NCI-H82 (cell line): ENCODE measurements at regions not wholly inside any gene's neighbourhood (a gene's known extent, or its start where the extent isn't known, plus 50 kb on each side); places are given as distances from the start of the nearest gene placed in this dataset.

ENCODE experiments used
- DNase-seq: peaks from one replicate; lab custom pipeline; 2025; lab: John Stamatoyannopoulos, UW

DNA sequence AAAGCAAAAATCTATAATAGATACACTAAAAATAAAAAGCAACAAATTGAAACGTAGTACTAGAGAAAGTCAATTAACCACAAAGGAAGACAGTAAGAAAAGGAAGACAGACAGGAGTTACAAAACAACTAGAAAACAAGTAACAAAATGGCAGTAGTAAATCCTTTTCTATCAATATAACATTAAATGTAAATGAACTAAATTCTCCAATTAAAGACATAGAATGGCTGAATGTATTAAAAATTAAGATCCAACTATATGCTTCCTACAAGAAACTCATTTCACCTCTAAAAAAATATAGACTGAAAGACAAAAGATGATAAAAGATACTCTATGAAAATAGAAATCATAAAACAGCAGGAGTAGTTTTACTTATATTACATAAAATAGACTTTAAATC lies 79.1 kb downstream of the CTH start:
- no peak for DNase-seq

DNA sequence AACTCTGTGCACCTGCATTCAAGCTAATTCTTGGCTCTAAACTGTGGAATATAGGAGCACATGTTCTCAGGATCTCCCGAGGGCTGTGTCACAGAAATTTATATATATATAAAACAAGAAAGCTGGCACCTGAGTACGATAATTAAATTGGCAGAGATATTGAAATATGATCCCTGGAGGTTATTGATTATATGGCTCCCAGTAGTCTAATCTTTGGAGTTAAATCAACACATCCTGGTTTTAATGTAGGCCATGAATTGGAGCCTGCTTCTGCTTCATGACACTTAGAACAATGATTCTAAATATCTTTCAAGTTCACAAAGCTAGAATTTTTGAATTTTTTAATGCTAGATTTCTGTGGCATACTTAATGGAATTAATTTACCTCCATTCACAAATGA lies 84.3 kb downstream of the CTH start:
- DNase-seq = no peak

DNA sequence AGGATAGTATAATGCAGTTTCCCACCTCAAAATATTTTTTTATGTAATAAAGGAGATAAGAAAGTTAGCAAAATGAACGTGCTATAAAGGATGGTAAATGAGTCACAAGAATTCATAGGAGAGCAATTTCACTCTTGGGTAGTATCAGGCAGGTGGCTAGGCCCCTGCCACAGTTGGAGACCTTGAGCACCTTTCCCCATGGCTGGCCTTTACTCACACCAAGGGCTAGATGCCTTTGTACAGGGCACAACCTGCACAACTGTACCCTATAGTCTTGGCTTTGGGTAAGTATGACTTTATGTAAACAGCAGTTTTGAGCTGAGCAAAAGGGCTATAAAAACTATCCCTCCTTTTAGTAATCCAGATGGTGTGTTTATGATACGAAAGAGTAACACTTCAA lies 85.1 kb downstream of the CTH start:
- DNase-seq = no peak

DNA sequence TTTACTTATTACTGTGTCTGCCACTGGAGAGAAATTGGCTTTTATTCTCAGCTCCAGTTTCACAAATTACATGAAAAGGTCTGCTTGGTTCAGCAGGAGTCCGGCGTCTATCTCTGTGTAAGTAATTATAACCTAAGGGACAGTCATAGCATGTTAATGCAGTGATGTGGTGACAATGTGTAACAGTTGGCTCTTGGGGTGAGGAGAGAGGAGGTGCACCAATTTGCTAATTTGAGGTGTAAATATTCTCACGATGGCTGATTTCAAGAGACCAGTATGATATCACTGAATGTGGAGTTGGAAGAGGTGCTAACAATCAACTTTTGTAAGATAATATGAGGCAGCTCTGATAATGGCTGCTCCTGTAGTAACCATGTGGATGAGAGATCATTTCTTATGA lies 86.1 kb downstream of the CTH start:
- DNase-seq = no peak

DNA sequence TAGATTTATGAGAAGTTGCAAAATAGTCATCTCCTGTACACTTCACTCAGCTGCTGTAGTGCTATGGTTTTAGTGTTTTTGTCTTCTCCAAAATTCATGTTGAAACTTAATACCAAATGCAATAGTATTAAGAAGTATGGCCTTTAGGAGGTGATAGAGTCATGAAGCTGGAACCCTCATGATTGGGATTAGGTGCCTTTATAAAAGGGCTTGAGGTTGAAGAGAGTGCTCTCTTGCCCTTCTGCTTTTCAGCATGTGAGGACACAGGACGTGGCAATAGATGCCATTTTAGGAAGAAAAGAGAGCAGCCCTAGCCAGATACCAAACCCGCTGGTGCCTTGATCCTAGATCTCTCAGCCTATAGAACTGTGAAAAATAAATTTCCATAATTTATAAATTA lies 87.6 kb downstream of the CTH start:
- no peak for DNase-seq

DNA sequence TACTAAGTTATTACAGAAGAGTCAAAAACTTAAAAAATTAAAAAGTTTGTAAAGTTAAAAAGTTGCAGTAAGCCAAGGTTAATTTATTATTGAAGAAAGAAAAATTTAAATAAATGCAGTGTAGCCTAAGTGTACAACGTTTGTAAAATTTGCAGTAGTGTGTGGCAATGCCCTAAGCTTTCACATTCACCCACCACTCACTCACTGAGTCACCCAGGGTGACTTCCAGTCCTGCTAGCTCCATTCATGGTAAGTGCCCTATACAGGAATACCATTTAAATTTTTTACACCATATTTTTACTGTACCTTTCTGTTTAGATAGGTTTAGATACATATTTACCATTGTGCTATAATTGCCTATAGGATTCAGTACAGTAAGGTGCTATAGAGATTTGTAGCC lies 88.6 kb downstream of the CTH start:
- DNase-seq = no peak

DNA sequence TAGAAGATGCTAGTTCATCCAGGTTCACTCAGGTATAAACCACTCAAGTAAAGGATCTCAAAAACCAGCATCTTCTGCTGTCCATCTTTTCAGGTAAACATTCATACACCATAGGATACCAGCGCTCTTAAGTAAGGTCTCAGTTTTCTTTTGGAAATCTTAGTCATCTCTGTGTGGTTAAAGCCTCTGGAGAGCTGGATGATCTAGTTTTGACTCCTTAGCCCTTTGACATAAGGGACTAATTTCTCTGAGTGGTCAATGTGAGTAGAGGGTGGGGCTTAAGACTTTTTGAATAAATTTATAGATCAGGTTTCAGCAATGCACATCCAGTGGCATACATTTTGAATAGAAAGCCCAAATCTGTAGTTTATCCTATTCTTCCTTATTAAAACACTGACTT lies 92.3 kb downstream of the CTH start:
- no peak for DNase-seq

DNA sequence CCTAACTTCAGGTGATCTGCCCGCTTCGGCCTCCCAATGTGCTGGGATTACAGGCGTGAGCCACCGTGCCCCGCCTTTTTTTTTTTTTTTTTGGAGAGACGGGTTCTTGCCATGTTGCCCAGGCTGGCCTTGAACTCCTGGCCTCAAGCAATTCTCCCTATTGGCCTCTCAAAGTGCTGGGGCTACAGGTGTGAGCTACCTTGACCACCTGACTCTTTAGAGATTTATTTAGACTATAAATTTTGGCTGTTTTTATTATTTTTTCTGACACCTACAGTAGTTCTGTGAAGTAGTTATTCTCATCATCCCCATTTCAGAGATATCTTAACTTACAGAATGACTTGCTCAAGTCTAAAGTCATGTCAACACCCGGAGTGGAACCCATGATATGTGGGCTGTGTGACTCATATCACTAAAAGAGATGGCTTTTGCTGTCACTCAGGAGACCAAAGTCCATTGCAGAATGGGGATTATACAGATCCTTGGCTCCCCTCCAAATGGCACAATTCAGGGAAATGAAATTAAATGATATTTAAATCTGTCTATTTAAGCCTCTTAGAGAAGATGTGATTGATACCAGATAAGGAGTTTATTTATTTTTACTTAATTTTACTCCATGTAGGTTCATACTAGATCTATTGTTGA lies 93.2 kb downstream of the CTH start:
- DNase-seq = peak; percentile 92

DNA sequence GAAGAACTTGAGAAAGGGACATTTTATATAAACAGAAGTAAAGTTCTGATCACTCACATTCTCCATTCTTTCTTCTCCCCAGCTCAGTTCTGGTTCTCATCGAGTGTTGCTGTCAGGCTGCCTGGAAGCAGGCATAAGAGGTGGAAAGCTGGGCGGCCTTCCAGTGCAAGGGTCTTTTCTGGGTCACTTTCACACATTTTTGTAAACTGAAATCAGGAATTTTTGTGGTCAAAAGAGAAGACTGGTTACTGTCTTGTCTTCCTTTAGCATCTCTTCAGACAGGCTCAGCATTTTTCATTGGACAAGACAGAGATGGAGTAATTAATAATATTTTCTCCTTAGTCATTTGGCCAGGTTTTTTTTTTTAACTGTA lies 93.7 kb downstream of the CTH start:
- peak; percentile 73 for DNase-seq

DNA sequence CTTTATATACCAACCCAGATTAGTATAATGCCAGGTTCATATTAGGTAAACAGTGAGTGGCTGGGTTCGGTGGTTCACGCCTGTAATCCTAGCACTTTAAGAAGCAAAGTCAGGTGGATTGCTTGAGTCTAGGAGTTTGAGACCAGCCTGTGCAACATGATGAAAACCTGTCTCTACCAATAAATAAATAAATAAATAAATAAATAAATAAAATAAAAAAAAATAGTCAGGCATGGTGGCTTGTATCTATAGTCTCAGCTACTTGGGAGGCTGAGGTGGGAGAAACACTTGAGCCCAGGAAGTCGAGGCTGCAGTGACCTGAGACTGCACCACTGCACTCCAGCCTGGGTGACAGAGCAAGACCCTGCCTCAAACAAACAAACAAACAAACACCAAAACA lies 96.9 kb downstream of the CTH start:
- peak; percentile 27 for DNase-seq

DNA sequence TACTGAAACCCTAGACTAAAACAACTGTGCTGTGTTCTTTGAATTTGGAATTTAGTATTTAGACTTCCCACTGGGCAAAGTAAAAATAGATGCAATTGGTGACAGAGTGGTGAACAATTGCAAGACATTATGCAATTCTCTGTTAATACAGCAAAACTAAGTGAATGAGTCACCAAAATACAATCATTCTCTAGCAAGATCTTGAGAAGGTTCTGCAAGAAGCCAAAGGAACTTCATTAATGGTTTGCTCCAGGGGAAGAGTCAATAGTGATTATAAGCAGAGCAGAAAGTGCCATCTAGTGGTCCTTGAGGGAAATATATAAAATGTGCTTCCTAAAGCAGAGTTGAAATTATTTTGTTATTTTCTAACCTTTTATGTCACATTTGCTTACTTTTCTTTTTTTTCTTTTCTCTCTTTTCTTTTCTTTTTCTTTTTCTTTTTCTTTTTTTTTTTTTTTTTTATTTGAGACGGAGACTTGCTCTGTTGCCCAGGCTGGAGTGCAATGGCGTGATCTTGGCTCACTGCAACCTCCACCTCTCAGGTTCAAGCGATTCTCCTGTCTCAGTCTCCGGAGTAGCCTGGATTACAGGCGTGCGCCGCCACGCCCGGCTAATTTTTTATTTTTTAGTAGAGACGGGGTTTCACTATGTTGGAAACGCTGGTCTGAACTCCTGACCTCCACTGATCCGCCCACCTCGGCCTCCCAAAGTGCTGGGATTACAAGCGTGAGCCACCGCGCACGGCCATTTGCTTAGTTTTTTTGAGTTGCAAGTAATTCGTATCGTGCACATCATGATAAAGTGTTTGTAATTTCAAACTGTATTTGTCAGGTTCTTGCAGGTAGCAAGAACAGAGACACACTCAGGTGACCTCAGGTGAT lies 99.2 kb downstream of the CTH start:
- peak; percentile 85 for DNase-seq

DNA sequence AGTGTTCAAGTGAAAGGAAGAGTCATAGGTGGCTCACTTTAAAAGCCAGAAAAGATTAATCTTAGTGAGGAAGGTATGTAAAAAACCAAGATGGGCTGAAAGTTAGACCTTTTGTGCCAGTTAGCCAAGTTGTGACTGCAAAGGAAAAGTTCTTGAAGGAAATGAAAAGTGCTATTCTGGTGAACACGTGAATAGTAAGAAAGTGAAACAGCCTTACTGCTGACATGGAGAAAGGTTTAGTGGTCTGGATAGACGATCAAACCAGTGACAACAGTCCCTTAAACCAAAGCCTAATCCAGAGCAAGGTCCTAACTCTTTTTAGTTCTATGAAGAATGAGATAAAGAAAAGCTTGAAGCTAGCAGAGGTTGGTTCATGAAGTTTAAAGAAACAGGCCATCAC lies 106.4 kb downstream of the CTH start:
- no peak for DNase-seq

DNA sequence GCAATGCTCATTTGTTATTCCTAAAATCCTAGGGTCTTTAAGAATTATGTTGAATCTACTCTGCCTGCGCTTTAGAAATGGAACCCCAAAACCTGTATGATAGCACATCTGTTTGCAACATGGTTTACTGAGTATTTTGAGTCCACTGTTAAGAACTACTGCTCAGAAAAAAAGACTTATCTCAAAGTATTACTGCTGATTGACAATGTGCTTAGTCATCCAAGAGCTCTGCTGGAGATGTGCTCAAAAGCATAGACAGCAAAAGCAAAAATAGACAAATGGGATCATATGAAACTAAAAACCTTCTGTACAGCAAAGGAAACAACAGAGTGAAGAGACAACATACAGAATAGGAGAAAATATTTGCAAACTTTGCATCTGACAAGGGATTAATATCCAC lies 107.0 kb downstream of the CTH start:
- no peak for DNase-seq

DNA sequence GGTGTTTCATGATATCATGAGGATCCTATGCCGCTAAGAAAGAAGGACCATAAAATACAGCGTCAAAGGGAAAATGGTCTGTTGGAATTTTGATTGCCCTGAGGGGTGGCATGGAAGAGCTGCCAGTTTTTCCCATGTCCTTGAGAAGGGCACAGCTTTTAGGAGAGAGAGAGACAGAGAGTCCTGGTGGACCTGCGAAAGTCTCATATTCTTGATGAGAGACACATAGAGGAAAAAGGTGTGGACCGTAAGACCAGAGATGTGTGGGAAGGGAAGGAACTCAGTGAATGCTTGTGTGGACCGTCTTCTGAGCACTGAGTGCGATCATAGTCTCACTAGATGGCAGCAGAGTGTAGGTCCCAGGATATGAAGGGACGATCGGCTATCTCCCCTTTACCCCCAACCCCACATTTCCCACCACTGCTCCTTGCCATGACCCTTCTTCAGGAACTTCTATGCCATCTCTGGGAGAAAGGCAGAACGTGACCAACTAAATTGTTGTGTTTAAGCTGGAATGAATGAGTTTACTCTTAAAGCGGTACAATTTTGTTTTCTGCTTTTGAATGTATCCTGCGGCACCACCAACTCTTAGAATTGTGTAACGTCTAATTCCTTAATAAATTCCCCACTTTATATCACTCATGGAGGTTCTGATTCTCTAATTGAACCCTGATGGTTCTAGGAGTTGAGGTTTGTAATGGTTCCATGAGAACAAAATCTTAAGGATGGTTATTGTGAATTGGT lies 117.7 kb downstream of the CTH start:
- peak; percentile 76 for DNase-seq

DNA sequence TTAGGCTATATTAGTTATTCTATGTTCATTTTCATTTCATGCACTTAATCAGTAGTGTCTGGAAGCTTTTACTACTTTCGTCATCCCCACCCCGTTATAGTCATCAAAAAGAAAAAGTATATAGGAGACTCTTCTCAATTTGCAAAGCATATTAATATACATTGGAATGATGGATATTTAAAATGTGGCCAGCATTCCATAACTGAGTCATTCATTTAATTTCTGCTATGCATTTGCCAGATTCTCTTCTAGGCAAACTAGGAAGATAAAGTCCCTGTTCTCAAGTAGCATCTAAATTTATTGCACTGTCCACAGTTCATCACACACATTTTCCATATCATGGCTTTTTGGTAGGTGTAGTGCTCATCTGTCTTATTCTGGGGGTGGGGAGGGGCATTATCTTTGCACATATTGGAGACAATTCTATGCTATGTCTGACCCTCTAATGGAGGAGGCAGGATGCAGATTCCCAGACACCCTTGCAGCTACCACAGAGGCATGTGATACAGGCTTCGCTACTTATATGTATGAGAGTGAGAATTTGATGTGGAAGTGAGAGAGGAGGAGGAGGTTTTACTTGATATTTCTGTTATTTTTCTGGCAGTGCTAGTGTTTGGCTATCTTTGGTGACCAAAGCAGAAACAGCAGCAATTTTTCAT lies 125.8 kb downstream of the CTH start:
- DNase-seq = no peak

DNA sequence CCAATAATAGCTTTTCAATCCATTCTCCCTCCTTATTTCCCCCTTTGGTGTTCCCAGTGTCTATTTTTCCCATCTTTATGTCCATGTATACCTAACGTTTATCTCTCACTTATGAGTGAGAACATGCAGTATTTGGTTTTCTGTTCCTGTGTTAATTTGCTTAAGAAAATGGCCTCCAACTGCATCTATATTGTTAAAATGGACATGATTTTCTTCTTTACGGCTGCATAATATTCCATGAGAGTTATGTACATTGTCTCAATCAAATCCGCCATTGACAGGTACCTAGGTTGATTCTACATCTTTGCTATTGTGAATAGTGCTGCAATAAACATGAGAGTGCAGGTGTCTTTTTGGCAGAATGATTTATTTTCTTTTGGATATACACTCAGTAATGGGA lies 126.7 kb downstream of the CTH start:
- no peak for DNase-seq

DNA sequence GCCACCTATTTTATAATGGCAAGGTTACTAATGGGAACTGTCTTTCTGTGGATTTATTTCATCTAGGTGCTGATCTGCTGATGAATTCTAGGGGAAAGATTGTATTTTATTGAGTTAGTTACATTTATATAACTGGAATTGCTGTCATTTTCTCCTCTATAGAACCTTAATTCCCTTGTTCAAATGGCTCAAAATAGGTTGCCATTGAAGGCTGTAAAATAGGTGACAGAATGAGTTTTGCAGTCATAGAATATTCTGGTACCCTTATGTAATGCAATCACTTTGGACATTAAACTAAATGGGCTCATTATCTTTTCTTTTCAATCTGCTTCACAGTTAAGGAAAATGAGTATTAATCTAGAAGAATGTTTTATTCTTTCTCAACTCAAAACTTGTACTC lies 131.0 kb downstream of the CTH start:
- no peak for DNase-seq

DNA sequence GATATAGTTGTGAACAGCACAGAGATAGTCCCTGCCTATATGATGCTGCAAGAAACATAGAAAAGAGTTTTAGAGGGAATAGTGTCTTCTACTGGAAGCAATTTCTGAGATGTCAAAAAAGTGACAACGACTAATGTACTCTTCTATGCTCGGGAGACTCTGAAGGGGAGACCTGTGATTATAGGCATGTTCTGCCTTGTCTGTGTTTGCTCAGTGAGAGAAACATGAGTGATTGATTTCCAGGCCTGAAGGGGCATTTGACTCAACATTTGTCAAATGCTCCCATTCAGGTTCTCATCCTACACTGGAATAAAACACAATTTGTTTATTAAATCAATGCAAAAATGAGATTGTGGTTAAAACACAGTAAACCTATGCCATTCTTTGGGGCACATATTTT lies 131.8 kb downstream of the CTH start:
- DNase-seq = no peak

DNA sequence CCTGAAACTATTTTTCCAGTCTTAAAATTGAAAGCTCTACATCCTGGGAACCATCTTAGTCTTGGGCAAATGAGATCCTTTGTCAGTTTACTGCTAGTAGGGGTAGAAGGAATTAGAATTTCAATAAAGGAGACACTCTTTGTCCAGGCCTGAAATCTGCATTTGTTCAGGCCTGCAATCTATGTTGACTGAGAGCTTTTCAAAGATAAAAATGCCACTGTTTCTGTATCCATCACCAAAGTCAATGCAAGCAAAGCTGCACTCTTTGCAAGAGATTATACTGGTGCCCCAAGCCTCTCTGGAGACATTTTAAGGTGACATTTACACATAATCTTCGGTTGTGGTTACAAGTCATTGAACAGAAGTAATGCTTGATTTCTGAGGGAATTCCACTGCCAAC lies 135.7 kb downstream of the CTH start:
- no peak for DNase-seq

DNA sequence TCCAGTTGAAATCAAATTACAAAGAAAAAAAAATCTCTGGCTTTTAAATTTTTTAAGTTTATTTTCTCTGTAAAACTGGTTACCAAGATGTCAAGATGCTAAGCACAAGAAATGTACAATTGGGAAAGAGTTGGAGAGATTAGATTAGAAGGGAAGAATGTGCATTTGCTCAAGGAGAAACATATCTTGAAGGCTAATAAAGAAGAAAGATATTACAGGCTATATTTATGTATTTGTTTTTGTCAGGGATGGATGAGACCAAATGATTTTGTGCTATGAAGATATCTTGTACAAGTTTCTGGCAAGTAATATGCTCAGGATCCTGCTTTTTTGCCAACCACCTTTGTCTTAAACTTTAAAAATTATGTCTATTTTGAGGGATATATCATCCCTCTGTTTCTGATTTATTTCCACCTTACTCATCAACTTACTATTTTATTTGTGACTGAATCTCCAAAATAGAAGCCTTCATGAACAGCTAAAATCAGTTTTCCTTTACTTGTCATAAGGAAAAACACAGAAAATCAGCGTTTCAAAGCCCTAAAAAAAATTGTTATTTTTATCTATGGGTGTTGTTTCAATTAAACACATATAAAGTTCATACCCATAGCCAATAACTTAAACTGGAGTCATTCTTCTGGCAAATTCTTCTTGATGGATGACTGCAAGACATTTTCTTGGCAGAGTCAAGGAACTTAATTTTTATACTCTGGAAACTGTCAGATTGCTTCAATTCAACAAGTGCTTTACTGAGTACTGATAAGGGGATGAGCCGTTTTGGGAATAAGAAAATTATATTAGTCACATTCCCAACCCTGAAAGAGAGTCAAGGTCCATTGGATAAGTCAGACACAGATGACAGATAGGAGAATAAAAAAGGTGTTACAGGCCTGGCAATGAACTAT lies 141.8 kb downstream of the CTH start:
- DNase-seq = no peak

DNA sequence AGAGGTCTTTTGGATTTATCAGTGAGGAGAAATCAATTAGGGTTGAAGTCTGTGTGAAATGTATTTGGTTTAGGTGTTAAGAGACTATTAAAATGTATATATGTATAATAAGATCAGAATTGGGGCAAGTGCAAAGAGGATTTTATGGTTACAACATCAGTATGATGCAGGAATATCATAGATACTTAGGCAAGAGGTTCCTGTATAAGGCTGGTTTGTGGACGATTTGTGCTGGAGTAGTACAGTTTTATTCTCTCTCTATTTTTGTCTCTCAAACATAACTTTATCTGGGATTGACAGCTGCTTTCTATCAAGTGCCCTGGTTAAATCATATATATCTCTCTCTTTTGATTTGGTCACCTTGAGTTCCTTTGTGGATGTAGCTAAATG lies 142.5 kb downstream of the CTH start:
- DNase-seq = no peak

DNA sequence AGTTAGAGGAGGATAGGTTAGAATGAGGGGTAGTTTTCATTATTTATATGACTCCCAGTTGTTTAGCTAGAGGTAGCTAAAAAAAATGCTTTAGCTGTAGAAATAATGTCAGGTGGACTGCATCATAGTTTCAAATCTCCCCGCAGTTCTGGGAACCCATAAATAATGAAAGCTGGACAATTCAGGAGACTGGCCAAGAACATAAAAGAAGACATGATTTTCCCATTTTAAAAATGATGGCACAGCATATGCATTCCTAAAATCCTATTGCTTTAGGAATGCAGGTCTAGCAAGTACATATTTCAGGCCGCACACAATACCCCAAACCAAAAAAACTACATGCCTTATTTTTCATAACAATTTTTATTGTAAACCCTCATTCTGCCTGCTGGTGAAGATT lies 143.3 kb downstream of the CTH start:
- no peak for DNase-seq
